Esophagus squamous epithelium (tissue), 5 donors: ENCODE measurements at regions not wholly inside any gene's neighbourhood (a gene's known extent, or its start where the extent isn't known, plus 50 kb on each side); places are given as distances from the start of the nearest gene placed in this dataset.
"Not testable (repeated sequence)": the region's sequence is repeated elsewhere in the genome, so short reads cannot be mapped to it uniquely, and the experiment has no call there.

ENCODE experiments used
- DNase-seq: peaks from one replicate; lab custom pipeline; 2025; lab: John Stamatoyannopoulos, UW
- H3K27ac ChIP-seq, 4 donors: fragments of 200-600 bp; sonication (generic); one replicate each; pipeline ENCODE4 v1.5.1; 2016 to 2019; ENCODE audit warnings: mild to moderate bottlenecking in 1 of 4
- H3K27me3 ChIP-seq, 4 donors: fragments of 200-600 bp; sonication (generic); 1 replicate in 3 of 4; 2 replicates in 1 of 4; pipeline versions ENCODE4 v1.5.1 to v1.6.0; 2017 to 2021; ENCODE audit warnings: antibody characterized with exemption in 1 of 4
- H3K36me3 ChIP-seq, 3 donors: fragments of 200-600 bp; sonication (generic); one replicate each; pipeline ENCODE4 v1.5.1; 2016 to 2019
- H3K4me1 ChIP-seq, 3 donors: fragments of 200-600 bp; sonication (generic); one replicate each; pipeline ENCODE4 v1.5.1; 2017 to 2019
- H3K4me3 ChIP-seq, 4 donors: fragments of 200-600 bp; sonication (generic); 1 replicate in 3 of 4; 2 replicates in 1 of 4; pipeline ENCODE4 v1.5.1; 2016 to 2019; ENCODE audit warnings: mild to moderate bottlenecking in 2 of 4, moderate library complexity in 1 of 4
- H3K9me3 ChIP-seq, 3 donors: fragments of 200-600 bp; sonication (generic); one replicate each; pipeline ENCODE4 v1.5.1; 2016 to 2019
- CTCF ChIP-seq, 6 experiments: fragments of 450-650 bp in 4 of 6; fragments of 200-600 bp in 2 of 6; sonication (generic) in 2 of 6; IDR thresholded peaks; one replicate each; pipeline ENCODE4 v1.5.1; 2016 to 2019; ENCODE audit warnings: antibody characterized with exemption in 6 of 6, mild to moderate bottlenecking in 4 of 6, moderate library complexity in 4 of 6
- POLR2A ChIP-seq, 4 donors: fragments of 450-650 bp; IDR thresholded peaks; one replicate each; pipeline ENCODE4 v1.6.1; 2017; ENCODE audit warnings: antibody characterized with exemption in 4 of 4, mild to moderate bottlenecking in 4 of 4, moderate library complexity in 3 of 4
- WGBS, 2 donors: methylation state at CpG; one replicate each; pipeline ENCODE4 v1.1.5; 2018; 5-methylcytosine and 5-hydroxymethylcytosine counted together
- intact Hi-C: fragments of 100-400 bp; cut with DNase I; formaldehyde crosslinking; loops from one replicate; pipeline ENCODE4 v1.15.0; 2022
- donor health status: DM: yes; HTN: yes; CAD: no.

GRCh38 chr5:44949687-44950086 is 140.9 kb downstream of the MRPS30 start:
- Histone ChIP-seq H3K27ac (no peak overlapping the region), H3K36me3 (no peaks in the 10 kb centered on the region), H3K9me3 (no peaks in the 10 kb centered on the region), H3K4me1 (no peaks in the 10 kb centered on the region), H3K4me3 (no peak overlapping the region), H3K27me3 (no peaks in the 10 kb centered on the region)
- TF ChIP-seq POLR2A (IDR thresholded peaks at IDR 0.05) (no peak), CTCF (IDR thresholded peaks at IDR 0.05) (no peak)
- 76 to 84% methylated on average over 4 of the region's 4 CpGs for WGBS, 2 donors
- no peak for DNase-seq
- intact Hi-C loops, result no loop called here

- Histone ChIP-seq H3K4me1 (no peaks in the 10 kb centered on the region), H3K27me3 (no peaks in the 10 kb centered on the region), H3K36me3 (no peaks in the 10 kb centered on the region), H3K9me3 (no peaks in the 10 kb centered on the region), H3K4me3 (no peak overlapping the region), H3K27ac (no peak overlapping the region)
- DNase-seq, result no peak
- no peak for TF ChIP-seq POLR2A (IDR thresholded peaks at IDR 0.05)
- no peak for TF ChIP-seq CTCF (IDR thresholded peaks at IDR 0.05)
- WGBS, 2 donors, result 78 to 84% methylated on average over 3 of the region's 3 CpGs
- intact Hi-C loops, result no loop called here
These were observed 142.6 kb downstream of the MRPS30 start for GRCh38 chr5:44951371-44951770.

DNA sequence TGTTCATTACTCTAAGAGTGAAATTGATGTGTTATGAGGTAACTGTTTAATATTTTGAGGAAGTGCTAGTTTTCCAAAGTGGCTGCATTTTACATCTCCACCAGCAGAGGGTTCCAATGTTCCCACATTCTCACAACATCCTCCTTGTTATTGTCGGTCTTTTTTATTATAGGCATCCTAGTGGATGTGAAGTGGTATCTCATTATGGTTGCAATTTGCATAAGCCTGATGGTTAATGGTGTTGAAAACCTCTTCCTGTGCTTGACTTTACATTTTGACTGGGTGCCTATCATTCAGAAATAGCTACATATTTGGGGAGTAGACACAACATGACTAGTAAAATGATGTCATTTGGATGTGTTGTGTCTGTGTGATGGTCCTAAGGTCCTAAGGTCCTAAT is 143.6 kb downstream of the MRPS30 start:
- intact Hi-C loops, result no loop called here
- no peak for DNase-seq

DNA sequence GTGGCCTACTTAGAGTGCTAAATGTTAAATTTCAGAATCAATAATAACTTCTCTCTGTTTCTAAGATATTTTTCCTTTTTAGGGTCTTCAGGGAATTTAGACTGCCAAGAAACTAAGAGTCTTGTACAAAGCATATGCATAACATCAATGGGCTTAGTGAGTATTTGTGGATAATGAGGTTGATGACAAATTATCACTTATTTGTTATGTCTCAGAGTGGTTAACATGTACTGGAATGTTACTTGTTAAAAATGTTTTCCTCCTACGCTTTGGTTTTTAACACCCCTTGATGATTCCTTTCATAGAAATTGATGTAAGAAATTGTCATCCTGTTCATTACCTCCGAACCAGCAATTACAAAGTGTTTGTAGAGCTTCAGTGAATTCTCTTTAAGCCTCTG is 144.3 kb downstream of the MRPS30 start:
- TF ChIP-seq CTCF (IDR thresholded peaks at IDR 0.05) (no peak), POLR2A (IDR thresholded peaks at IDR 0.05) (no peak)
- DNase-seq, result no peak
- Histone ChIP-seq H3K9me3 (no peaks in the 10 kb centered on the region), H3K27me3 (no peaks in the 10 kb centered on the region), H3K27ac (no peak overlapping the region), H3K4me3 (no peak overlapping the region), H3K36me3 (no peaks in the 10 kb centered on the region), H3K4me1 (no peaks in the 10 kb centered on the region)
- 45 to 66% methylated on average over 2 of the region's 2 CpGs for WGBS, 2 donors
- intact Hi-C loops, result no loop called here

More for the DNA sequence above, 143.6 kb downstream of the MRPS30 start:
- WGBS, 2 donors, result 0 to 5% methylated on average over 1 of the region's 1 CpG
- no peak overlapping the region for H3K27ac ChIP-seq
- H3K4me1 ChIP-seq, result no peaks in the 10 kb centered on the region
- no peaks in the 10 kb centered on the region for H3K9me3 ChIP-seq
- TF ChIP-seq CTCF (IDR thresholded peaks at IDR 0.05) (peak in 5 of 6 experiments; percentile 31 to 71 (median 38)), POLR2A (IDR thresholded peaks at IDR 0.05) (no peak)
- no peaks in the 10 kb centered on the region for H3K36me3 ChIP-seq
- no peak overlapping the region for H3K4me3 ChIP-seq
- H3K27me3 ChIP-seq, result no peaks in the 10 kb centered on the region

DNA sequence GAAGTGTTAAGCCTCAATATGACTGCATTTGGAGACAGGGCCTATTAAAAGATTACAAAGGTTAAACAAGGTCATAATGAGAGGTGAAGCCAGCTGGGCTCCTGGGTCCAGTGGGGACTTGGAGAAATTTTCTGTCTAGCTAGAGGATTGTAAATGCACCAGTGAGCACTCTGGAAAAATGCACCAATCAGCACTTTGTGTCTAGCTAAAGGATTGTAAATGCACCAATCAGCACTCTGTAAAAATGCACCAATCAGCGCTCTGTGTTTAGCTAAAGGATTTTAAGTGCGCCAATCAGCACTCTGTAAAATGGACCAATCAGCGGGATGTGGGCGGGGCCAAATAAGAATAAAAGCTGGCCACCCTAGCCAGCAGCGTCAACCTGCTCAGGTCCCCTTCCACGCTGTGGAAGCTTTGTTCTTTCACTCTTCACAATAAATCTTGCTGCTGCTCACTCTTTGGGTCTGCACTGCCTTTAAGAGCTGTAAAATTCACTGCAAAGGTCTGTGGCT is 150.3 kb downstream of the MRPS30 start:
- H3K27ac ChIP-seq, intact Hi-C loops, H3K27me3 ChIP-seq, H3K9me3 ChIP-seq, H3K36me3 ChIP-seq, DNase-seq, H3K4me1 ChIP-seq, H3K4me3 ChIP-seq: not testable (repeated sequence)
- WGBS, 2 donors, result 74 to 81% methylated on average over 6 of the region's 6 CpGs

DNA sequence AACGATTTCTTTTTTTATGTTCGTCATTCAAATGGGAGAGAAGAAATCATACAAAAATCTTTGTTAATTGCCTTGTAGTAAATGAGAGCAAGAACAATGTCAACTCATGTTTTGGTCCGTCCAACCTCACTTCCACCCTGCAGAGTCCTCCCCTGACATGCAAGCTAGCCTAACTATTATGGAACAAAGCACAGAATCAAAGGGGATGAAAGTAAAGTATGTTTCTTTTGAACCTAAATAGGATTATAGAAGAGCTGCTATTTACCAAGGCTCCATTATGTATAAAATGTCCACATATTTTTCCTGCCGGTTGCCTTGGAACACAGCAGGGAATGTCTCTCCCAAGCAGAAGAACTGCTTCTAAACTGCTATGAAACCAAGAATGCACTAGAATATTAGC is 161.1 kb downstream of the MRPS30 start:
- no peak for DNase-seq
- 70 to 85% methylated on average over 4 of the region's 4 CpGs for WGBS, 2 donors
- H3K4me1 ChIP-seq, result no peaks in the 10 kb centered on the region
- H3K27me3 ChIP-seq, result no peaks in the 10 kb centered on the region
- TF ChIP-seq POLR2A (IDR thresholded peaks at IDR 0.05), result no peak
- no peak for TF ChIP-seq CTCF (IDR thresholded peaks at IDR 0.05)
- intact Hi-C loops, result no loop called here
- no peak overlapping the region for H3K4me3 ChIP-seq
- no peak overlapping the region for H3K27ac ChIP-seq
- H3K36me3 ChIP-seq, result no peaks in the 10 kb centered on the region
- peaks cover 0 to 7% (median 0%) of the 10 kb centered on the region in 3 donors for H3K9me3 ChIP-seq

GRCh38 chr5:44970963-44971362 is 162.2 kb downstream of the MRPS30 start:
- H3K27me3 ChIP-seq, H3K4me3 ChIP-seq, intact Hi-C loops, DNase-seq, H3K27ac ChIP-seq, H3K36me3 ChIP-seq, H3K4me1 ChIP-seq: not testable (repeated sequence)
- WGBS, 2 donors, result 66 to 80% methylated on average over 2 of the region's 2 CpGs
- peaks cover 0 to 16% (median 0%) of the 10 kb centered on the region in 3 donors for H3K9me3 ChIP-seq
